Peyer's patch (tissue), 4 donors: ENCODE measurements at regions not wholly inside any gene's neighbourhood (a gene's known extent, or its start where the extent isn't known, plus 50 kb on each side); places are given as distances from the start of the nearest gene placed in this dataset.

Experiments used
- POLR2A ChIP-seq, 2 donors: fragments of 450-650 bp; IDR thresholded peaks; one replicate each; pipeline ENCODE4 v1.5.1; 2017; ENCODE audit warnings: antibody characterized with exemption in 2 of 2, mild to moderate bottlenecking in 2 of 2, moderate library complexity in 2 of 2
- TF ChIP-seq, protein P1 (sequence below), 6 experiments: fragments of 450-650 bp in 4 of 6; fragments of 200-600 bp in 2 of 6; sonication (generic) in 1 of 6; IDR thresholded peaks; one replicate each; pipeline ENCODE4 v1.5.1; 2017 to 2019; ENCODE audit warnings: antibody characterized with exemption in 6 of 6, mild to moderate bottlenecking in 3 of 6, moderate library complexity in 1 of 6

DNA sequence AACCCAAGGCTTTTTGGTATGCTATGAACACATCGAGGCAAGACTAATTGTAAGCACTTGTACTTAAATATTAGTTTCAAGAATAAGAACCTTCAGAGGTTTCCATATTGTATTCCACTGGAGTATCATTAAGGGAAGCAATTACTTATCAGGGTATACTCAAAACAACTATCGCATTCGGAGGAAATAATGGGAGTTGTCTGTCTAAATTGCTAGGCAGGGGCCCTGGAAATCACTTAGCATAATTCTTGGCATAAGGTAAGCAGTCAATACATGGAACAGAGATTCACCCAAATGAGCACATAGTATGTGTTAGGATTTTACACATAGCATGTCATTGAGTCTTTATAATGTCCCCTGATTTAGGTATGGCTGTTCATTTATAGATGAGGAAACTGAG, 249.4 kb downstream of the DHX15 start:
- TF ChIP-seq, protein P1, sequence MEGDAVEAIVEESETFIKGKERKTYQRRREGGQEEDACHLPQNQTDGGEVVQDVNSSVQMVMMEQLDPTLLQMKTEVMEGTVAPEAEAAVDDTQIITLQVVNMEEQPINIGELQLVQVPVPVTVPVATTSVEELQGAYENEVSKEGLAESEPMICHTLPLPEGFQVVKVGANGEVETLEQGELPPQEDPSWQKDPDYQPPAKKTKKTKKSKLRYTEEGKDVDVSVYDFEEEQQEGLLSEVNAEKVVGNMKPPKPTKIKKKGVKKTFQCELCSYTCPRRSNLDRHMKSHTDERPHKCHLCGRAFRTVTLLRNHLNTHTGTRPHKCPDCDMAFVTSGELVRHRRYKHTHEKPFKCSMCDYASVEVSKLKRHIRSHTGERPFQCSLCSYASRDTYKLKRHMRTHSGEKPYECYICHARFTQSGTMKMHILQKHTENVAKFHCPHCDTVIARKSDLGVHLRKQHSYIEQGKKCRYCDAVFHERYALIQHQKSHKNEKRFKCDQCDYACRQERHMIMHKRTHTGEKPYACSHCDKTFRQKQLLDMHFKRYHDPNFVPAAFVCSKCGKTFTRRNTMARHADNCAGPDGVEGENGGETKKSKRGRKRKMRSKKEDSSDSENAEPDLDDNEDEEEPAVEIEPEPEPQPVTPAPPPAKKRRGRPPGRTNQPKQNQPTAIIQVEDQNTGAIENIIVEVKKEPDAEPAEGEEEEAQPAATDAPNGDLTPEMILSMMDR (IDR thresholded peaks at IDR 0.05): no peak
- TF ChIP-seq POLR2A (IDR thresholded peaks at IDR 0.05): no peak
